ENCODE measurements at regions not wholly inside any gene's neighbourhood (a gene's known extent, or its start where the extent isn't known, plus 50 kb on each side); places are given as distances from the start of the nearest gene placed in this dataset.

GRCh38 chr12:59517522-59517921, 78.3 kb upstream of the SLC16A7 start:
- H3K4me2 ChIP-seq (ENCODE audit: low read depth, low read length) = no peak overlapping the region
- DNase-seq (ENCODE audit: low spot score) (no peak), FAIRE-seq (no peak), ATAC-seq (no peak)
- intact Hi-C loops (cut with micrococcal nuclease; ENCODE audit: unreplicated experiment) = no loop called here
- in situ Hi-C loops (cut with HindIII; ENCODE audit: extremely low pct_ligation_motif_present, low pct_unique_long_range_greater_than_20kb) = no loop called here
- H3K27me3 ChIP-seq (ENCODE audit: control insufficient read depth in 1 of 2, insufficient read depth in 2 of 2, low read length in 2 of 2) = no peaks in the 10 kb centered on the region; a peak in 1 of 5 replicates
- H3K36me3 ChIP-seq (replicated peaks in 1 of 2; ENCODE audit: control insufficient read depth in 1 of 2, insufficient read depth in 2 of 2, low read length in 2 of 2) = no peaks in the 10 kb centered on the region
- POLR2A ChIA-PET = no interaction called here
- no peaks in the 10 kb centered on the region for H3K4me1 ChIP-seq (ENCODE audit: insufficient read depth, low read length)
- no peaks in the 10 kb centered on the region for H4K20me1 ChIP-seq (ENCODE audit: insufficient read depth, low read length)
- no peaks in the 10 kb centered on the region for H3K9me3 ChIP-seq (ENCODE audit: low read length)
- BruUV-seq (replicated peaks) = no TSS peak
- no peak overlapping the region for H3K4me3 ChIP-seq (replicated peaks in 1 of 3; ENCODE audit: insufficient read depth in 1 of 3, low read depth in 2 of 3, low read length in 3 of 3)
- no peaks in the 10 kb centered on the region for H3K79me2 ChIP-seq (ENCODE audit: insufficient read depth, low read length)
- H3K9ac ChIP-seq (ENCODE audit: insufficient read depth, low read depth, low read length) = no peak overlapping the region
- no peak for TF ChIP-seq ZBTB37 (CRISPR knock-in tag; IDR thresholded peaks at IDR 0.05)
- no peak for TF ChIP-seq ZHX2 (IDR thresholded peaks at IDR 0.05; ENCODE audit: low read depth)
- no peak for TF ChIP-seq ZHX2 (CRISPR knock-in tag; IDR thresholded peaks at IDR 0.05; ENCODE audit: borderline replicate concordance)
- TF ChIP-seq POLR2G (IDR thresholded peaks at IDR 0.05; ENCODE audit: low read depth, low read length) = no peak
- TF ChIP-seq ZNF569 (CRISPR knock-in tag; IDR thresholded peaks at IDR 0.05; ENCODE audit: borderline replicate concordance) = no peak
- TF ChIP-seq KLF11 (CRISPR knock-in tag; IDR thresholded peaks at IDR 0.05) = no peak
- TF ChIP-seq ZSCAN21 (CRISPR knock-in tag; IDR thresholded peaks at IDR 0.05; ENCODE audit: borderline replicate concordance) = no peak
- no peak for TF ChIP-seq TRAFD1 (CRISPR knock-in tag; IDR thresholded peaks at IDR 0.05; ENCODE audit: borderline replicate concordance)
- no peak for TF ChIP-seq ZBTB21 (CRISPR knock-in tag; IDR thresholded peaks at IDR 0.05)
- TF ChIP-seq ZNF121 (CRISPR knock-in tag; IDR thresholded peaks at IDR 0.05) = no peak
- no peak for TF ChIP-seq ZBTB25 (CRISPR knock-in tag; IDR thresholded peaks at IDR 0.05)
- TF ChIP-seq TAF1 (CRISPR knock-in tag; IDR thresholded peaks at IDR 0.05) = no peak
- TF ChIP-seq FLYWCH1 (CRISPR knock-in tag; IDR thresholded peaks at IDR 0.05) = no peak
- no peak for TF ChIP-seq ZNF431 (CRISPR knock-in tag; IDR thresholded peaks at IDR 0.05; ENCODE audit: borderline replicate concordance, low read depth)
- CTCF ChIA-PET (ENCODE audit: low intra/inter-chr PET ratio, low total read pairs) = no interaction called here
- H2AFZ ChIP-seq (ENCODE audit: low read length) = no peak overlapping the region
- H3K27ac ChIP-seq (ENCODE audit: extremely low read length, insufficient read depth, low read length) = no peak overlapping the region
- WGBS (ENCODE audit: low lambda C conversion rate) = 3% methylated on average over 2 of the region's 2 CpGs

All from HepG2 (cell line).